ENCODE measurements at regions not wholly inside any gene's neighbourhood (a gene's known extent, or its start where the extent isn't known, plus 50 kb on each side); places are given as distances from the start of the nearest gene placed in this dataset.

- no peak for DNase-seq (ENCODE audit: low spot score)
- Histone ChIP-seq H3K9me3 (ENCODE audit: control insufficient read depth in 4 of 4, low read length in 3 of 4) (no peaks in the 10 kb centered on the region), H3K27me3 (ENCODE audit: control insufficient read depth in 4 of 4, insufficient read depth in 4 of 4, low read length in 3 of 4) (no peaks in the 10 kb centered on the region), H3K4me1 (ENCODE audit: control insufficient read depth in 4 of 4, insufficient read depth in 4 of 4, low read length in 3 of 4) (peaks cover 0 to 5% (median 2%) of the 10 kb centered on the region in 4 donors), H3K4me3 (ENCODE audit: low read depth in 1 of 3, low read length in 3 of 3) (no peak overlapping the region), H3K27ac (ENCODE audit: low read depth in 1 of 2, low read length in 2 of 2) (no peak overlapping the region), H3K9ac (ENCODE audit: low read depth in 1 of 2, low read length in 2 of 2) (no peak overlapping the region), H3K36me3 (ENCODE audit: control insufficient read depth in 4 of 4, insufficient read depth in 3 of 4, low read depth in 1 of 4, low read length in 3 of 4) (no peaks in the 10 kb centered on the region)
- TF ChIP-seq MAX (IDR thresholded peaks at IDR 0.05) (no peak), REST (IDR thresholded peaks at IDR 0.05) (no peak), TAF1 (conservative IDR thresholded peaks at IDR 0.05) (no peak), RXRA (IDR thresholded peaks at IDR 0.05) (no peak), SP1 (IDR thresholded peaks at IDR 0.05) (no peak), JUND (IDR thresholded peaks at IDR 0.05) (no peak), HNF4A (conservative IDR thresholded peaks at IDR 0.05) (no peak), HNF4G (IDR thresholded peaks at IDR 0.05) (no peak), ZBTB33 (IDR thresholded peaks at IDR 0.05) (no peak), FOXA1 (IDR thresholded peaks at IDR 0.05) (no peak), CTCF (IDR thresholded peaks at IDR 0.05; ENCODE audit: low read depth, low read length, missing input control) (no peak), YY1 (IDR thresholded peaks at IDR 0.05) (no peak), NR2F2 (IDR thresholded peaks at IDR 0.05) (no peak), GABPA (IDR thresholded peaks at IDR 0.05 in 1 of 2, conservative IDR thresholded peaks at IDR 0.05 in 1 of 2) (no peak), ATF3 (IDR thresholded peaks at IDR 0.05) (no peak)
- 98% methylated on average over 2 of the region's 2 CpGs for WGBS
Measured at GRCh38 chr4:110357521-110357920, 118.4 kb upstream of the ENPEP start.

- 49% methylated on average over 4 of the region's 4 CpGs for WGBS
- Histone ChIP-seq H3K36me3 (ENCODE audit: control insufficient read depth in 4 of 4, insufficient read depth in 3 of 4, low read depth in 1 of 4, low read length in 3 of 4) (no peaks in the 10 kb centered on the region), H3K4me1 (ENCODE audit: control insufficient read depth in 4 of 4, insufficient read depth in 4 of 4, low read length in 3 of 4) (peaks cover 0 to 5% (median 2%) of the 10 kb centered on the region in 4 donors), H3K9ac (ENCODE audit: low read depth in 1 of 2, low read length in 2 of 2) (no peak overlapping the region), H3K27me3 (ENCODE audit: control insufficient read depth in 4 of 4, insufficient read depth in 4 of 4, low read length in 3 of 4) (no peaks in the 10 kb centered on the region), H3K27ac (ENCODE audit: low read depth in 1 of 2, low read length in 2 of 2) (no peak overlapping the region), H3K4me3 (ENCODE audit: low read depth in 1 of 3, low read length in 3 of 3) (no peak overlapping the region), H3K9me3 (ENCODE audit: control insufficient read depth in 4 of 4, low read length in 3 of 4) (no peaks in the 10 kb centered on the region)
- DNase-seq (ENCODE audit: low spot score) = no peak
- no peak for TF ChIP-seq MAX (IDR thresholded peaks at IDR 0.05)
- TF ChIP-seq RAD21 (IDR thresholded peaks at IDR 0.05) = no peak
- TF ChIP-seq EGR1 (IDR thresholded peaks at IDR 0.05; ENCODE audit: low read depth in 2 of 2) = no peak
- TF ChIP-seq SP1 (IDR thresholded peaks at IDR 0.05) = no peak
- TF ChIP-seq RXRA (IDR thresholded peaks at IDR 0.05) = no peak
- TF ChIP-seq FOXA1 (IDR thresholded peaks at IDR 0.05) = no peak
- no peak for TF ChIP-seq NR2F2 (IDR thresholded peaks at IDR 0.05)
- no peak for TF ChIP-seq REST (IDR thresholded peaks at IDR 0.05)
- TF ChIP-seq JUND (IDR thresholded peaks at IDR 0.05) = no peak
- TF ChIP-seq HNF4G (IDR thresholded peaks at IDR 0.05) = no peak
- no peak for TF ChIP-seq FOXA2 (IDR thresholded peaks at IDR 0.05)
- no peak for TF ChIP-seq ZBTB33 (IDR thresholded peaks at IDR 0.05)
- TF ChIP-seq ATF3 (IDR thresholded peaks at IDR 0.05) = no peak
Measured at GRCh38 chr4:110354460-110354859, 121.5 kb upstream of the ENPEP start.

All from liver (tissue), 8 donors.